RWPE1 (cell line): ENCODE measurements at regions not wholly inside any gene's neighbourhood (a gene's known extent, or its start where the extent isn't known, plus 50 kb on each side); places are given as distances from the start of the nearest gene placed in this dataset.
A peak's percentile ranks its signal among the peaks of the same experiment; 100 is the strongest.

ENCODE experiments used
- CTCF ChIA-PET: fragments of 350-600 bp; sonication (Branson Sonifier 250); formaldehyde crosslinking; extraction: SDS; loops from one replicate; lab custom pipeline; 2021; lab: Yijun Ruan, JAX
- POLR2A ChIA-PET: fragments of 400-600 bp; formaldehyde crosslinking; extraction: SDS; loops from one replicate; lab custom pipeline; 2020; ENCODE audit warnings: antibody characterized with exemption; ENCODE audit not compliant: low non-redundant PET; lab: Yijun Ruan, JAX
- DNase-seq: peaks from one replicate; pipeline ENCODE4 v3.0.0; 2012; ENCODE audit warnings: low spot score
- H3K27ac ChIP-seq: fragments of 450-650 bp; 2 replicates; pipeline ENCODE4 v1.5.1; 2017
- TF ChIP-seq, protein P1 (sequence below): fragments of 450-650 bp; conservative IDR thresholded peaks from 2 replicates; pipeline ENCODE4 v1.5.1; 2017; ENCODE audit warnings: low read depth, mild to moderate bottlenecking

DNA sequence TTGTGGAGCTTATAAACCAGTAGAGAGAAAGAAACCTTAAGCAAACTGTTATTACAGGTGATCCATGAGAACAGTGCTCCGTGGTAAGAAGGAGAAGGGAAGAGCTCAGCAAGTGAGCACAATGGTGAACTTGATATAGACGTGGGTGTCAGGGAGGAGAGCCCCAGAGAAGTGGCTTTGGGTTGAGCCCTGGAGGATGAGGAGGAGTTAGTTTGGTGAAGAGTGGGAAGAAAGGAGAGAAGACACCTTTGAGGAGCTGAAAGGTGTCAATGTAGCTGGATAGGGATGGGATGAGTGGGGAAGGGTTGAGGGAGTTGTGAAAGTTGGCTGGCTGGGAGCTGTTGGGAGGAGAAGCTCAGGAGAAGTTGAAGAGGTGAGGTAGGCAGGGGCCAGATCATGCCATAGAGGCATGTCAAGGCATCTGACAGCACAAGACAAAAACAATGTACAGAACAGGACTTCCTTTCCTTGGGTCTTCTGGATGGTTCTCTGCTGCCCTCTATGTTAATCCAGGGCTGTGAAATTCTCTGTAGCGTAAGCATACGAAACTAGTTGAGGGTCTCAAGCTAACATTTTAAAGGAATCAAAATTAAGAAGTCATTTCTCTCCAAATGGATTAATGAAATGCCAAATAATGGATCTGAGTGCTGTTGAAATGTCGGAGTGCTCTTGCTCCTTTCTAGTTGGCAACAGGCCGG, 501.9 kb downstream of the KDM4C start:
- POLR2A ChIA-PET, result no interaction called here
- no peak for DNase-seq
- no peak overlapping the region for H3K27ac ChIP-seq
- TF ChIP-seq, protein P1, sequence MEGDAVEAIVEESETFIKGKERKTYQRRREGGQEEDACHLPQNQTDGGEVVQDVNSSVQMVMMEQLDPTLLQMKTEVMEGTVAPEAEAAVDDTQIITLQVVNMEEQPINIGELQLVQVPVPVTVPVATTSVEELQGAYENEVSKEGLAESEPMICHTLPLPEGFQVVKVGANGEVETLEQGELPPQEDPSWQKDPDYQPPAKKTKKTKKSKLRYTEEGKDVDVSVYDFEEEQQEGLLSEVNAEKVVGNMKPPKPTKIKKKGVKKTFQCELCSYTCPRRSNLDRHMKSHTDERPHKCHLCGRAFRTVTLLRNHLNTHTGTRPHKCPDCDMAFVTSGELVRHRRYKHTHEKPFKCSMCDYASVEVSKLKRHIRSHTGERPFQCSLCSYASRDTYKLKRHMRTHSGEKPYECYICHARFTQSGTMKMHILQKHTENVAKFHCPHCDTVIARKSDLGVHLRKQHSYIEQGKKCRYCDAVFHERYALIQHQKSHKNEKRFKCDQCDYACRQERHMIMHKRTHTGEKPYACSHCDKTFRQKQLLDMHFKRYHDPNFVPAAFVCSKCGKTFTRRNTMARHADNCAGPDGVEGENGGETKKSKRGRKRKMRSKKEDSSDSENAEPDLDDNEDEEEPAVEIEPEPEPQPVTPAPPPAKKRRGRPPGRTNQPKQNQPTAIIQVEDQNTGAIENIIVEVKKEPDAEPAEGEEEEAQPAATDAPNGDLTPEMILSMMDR, result no peak
- CTCF ChIA-PET, result interaction anchor here (0.6 to 0.7 kb wide), 2 partner anchors 58 to 1428 kb away, joined by 3 read pairs; no protein-coding TSS in a partner anchor

DNA sequence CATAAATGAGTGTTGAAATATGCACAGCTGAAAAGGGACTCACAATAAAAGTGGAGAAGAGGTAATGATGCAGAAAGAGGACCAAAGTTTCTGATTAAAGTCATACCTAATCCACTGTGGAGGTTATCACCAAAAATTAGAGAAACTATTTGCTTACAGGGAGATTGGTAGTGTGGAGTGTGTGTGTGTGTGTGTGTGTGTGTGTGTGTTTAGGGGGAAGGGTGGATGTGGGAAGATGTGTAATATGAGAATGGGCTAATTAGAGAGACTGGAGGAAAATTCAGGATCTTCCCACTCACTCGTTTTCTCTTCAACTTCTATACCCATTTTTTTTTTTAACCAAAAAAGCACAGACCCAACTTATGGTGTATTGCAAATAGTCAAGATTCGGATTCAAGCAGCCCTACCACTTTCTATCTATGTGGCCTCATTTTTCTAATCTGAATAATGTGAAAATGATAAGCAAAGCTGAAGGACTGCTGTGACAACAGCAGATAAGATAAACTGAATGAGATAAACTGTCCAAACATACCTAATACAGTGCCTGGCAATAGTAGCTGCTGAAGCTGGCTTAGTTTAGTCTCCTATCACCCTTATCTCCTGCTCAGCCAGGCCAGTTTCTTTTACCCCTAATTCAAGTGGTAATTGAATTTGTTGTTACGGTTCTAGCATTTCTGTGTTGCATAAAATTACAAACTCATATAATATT, 501.1 kb downstream of the KDM4C start:
- ChIA-PET CTCF (interaction anchor here (0.6 to 0.7 kb wide), 2 partner anchors 21 to 57 kb away, joined by 3 to 4 read pairs; no protein-coding TSS in a partner anchor), POLR2A (no interaction called here)
- no peak for DNase-seq

DNA sequence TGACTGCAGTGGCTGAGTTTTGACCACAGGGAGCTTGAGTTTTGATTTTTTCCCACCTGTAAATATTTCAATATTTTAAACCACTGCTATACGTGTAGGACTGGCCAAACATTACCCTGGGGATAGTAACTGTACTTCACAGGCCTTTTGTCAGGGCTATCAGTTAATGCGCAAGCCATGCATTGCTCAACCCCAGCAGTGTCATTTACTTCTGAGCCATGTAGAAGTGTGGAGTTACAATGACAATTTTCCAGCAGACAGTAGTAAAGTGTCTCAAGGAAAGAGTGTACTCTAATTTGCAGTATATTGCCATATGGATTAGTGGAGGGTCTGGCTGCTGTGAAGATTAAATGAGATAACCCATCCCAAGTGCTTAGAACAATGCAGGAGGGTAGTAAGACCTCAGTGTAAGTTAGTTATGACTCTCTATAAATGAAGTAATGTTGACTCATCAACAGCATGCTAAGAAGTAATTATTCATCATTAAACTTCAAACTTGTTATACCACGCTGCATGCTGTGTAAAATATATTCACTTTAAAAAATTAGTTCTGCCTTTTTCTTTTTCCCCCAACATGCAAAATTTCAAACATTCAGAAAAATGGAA, 489.2 kb downstream of the KDM4C start:
- H3K27ac ChIP-seq, result no peak overlapping the region
- ChIA-PET CTCF (no interaction called here), POLR2A (no interaction called here)
- DNase-seq, result peak; percentile 5
- TF ChIP-seq, protein P1, result no peak

More for the DNA sequence above, 501.1 kb downstream of the KDM4C start:
- TF ChIP-seq, protein P1, result no peak
- no peak overlapping the region for H3K27ac ChIP-seq

DNA sequence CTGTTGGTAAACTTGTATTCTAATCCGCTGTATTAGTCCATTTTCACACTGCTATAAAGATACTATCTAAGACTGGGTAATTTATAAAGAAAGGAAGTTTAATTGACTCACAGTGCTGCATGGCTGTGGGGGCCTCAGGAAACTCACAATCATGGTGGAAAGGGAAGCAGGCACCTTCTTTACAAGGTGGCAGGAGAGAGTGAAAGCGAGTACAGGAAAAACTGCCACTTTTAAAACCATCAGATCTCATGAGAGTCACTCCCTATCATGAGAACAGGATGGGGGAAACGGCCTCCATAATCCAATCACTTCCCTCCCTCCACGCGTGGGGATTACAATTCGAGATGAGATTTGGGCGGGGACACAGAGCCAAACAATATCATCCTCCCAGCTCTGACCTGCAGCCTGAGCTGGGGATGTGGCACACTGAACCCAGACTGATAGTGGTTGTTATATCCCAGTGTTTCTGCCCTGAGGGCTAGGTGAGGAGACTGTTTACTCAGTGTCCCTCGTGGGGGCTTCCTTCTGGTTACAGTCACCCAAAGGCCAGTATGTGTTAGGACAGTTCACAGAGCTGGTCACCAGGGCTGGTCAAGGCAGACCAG, 488.3 kb downstream of the KDM4C start:
- DNase-seq, result no peak
- H3K27ac ChIP-seq, result no peak overlapping the region
- TF ChIP-seq, protein P1, result no peak
- ChIA-PET CTCF (interaction anchor here (0.6 kb wide), 1 partner anchor 12 kb away, joined by 4 read pairs; no protein-coding TSS in a partner anchor), POLR2A (no interaction called here)

DNA sequence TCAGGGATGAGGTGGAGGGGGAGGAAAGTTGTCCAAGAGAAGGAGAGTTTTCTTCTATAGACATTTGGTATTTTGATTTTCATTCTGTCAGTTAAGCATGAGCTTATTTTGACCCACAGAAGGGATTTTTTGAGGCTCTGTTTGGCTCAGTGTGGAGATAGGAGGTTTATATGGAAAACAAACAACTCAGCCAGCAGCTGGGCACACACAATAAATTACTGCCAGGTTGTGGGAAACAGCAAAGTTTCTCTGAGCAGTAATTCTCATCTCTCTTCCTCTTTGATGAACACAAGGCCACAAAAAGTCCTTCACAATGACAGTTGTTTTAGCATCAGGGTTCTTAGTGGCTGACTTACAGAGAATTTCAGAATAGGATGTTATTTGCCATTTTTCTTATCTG, 486.1 kb downstream of the KDM4C start:
- POLR2A ChIA-PET, result no interaction called here
- DNase-seq, result no peak
- no peak overlapping the region for H3K27ac ChIP-seq
- CTCF ChIA-PET, result no interaction called here
- TF ChIP-seq, protein P1, result no peak

DNA sequence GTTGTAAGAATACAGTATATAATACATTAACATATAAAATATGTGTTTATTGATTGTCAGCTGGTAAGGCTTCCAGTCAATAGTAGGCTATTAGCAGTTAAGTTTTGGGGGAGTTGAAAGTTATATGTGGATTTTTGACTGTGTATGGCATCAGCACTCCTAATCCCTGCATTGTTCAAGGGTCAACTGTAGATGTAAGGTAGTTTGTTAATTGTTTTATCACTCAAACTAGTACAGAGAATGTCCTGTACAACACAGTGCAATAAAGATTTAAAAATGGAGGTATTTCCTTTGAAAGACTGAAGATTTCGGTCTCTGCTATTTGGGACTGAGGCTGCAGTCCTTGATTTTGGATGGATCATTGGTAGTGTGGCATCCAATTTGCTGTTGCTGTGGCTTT, 484.4 kb downstream of the KDM4C start:
- H3K27ac ChIP-seq, result no peak overlapping the region
- DNase-seq, result no peak
- ChIA-PET CTCF (no interaction called here), POLR2A (no interaction called here)
- TF ChIP-seq, protein P1, result no peak
